GM20000 (cell line): ENCODE measurements at regions not wholly inside any gene's neighbourhood (a gene's known extent, or its start where the extent isn't known, plus 50 kb on each side); places are given as distances from the start of the nearest gene placed in this dataset.

ENCODE experiments used
- DNase-seq: peaks from one replicate; pipeline ENCODE4 v3.0.0; 2012; ENCODE audit warnings: low spot score
- TF ChIP-seq, protein P1 (sequence below): IDR thresholded peaks from 2 replicates; pipeline ENCODE4 v1.5.1; 2012; ENCODE audit warnings: mild to moderate bottlenecking, control low read depth; ENCODE audit errors: extremely low read depth, missing control alignments

DNA sequence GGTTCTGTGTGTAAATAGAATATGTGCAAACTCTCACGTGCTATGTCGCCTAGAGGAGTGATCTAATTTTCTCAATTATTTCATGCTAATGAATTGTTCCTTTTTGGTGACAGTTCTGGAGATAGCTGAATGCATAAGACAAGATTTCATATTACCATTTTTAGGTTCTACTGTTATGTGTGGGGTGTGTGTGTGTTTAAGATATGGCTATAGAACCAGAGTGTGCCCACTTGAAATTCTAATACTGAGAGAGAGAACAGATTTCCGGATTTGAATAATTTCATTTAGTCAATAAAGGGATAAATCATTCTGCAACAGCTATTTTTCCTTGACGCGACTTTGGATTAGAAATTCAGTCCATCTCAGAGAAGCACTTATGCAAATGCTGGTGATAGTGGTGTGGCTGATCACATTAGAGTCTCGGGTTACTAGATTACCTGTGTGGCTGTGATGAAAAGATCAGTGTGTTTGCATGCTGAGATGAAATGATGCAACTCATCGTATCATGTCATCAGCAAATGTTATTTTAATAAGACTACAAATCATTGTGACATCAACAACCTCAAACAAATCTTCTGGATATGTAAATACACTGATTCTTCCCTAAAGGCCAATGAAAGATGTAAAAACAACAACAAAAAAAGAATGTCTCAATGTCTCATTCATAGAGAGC, 415.9 kb downstream of the EPHA4 start:
- DNase-seq = no peak
- TF ChIP-seq, protein P1, sequence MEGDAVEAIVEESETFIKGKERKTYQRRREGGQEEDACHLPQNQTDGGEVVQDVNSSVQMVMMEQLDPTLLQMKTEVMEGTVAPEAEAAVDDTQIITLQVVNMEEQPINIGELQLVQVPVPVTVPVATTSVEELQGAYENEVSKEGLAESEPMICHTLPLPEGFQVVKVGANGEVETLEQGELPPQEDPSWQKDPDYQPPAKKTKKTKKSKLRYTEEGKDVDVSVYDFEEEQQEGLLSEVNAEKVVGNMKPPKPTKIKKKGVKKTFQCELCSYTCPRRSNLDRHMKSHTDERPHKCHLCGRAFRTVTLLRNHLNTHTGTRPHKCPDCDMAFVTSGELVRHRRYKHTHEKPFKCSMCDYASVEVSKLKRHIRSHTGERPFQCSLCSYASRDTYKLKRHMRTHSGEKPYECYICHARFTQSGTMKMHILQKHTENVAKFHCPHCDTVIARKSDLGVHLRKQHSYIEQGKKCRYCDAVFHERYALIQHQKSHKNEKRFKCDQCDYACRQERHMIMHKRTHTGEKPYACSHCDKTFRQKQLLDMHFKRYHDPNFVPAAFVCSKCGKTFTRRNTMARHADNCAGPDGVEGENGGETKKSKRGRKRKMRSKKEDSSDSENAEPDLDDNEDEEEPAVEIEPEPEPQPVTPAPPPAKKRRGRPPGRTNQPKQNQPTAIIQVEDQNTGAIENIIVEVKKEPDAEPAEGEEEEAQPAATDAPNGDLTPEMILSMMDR = no peak

DNA sequence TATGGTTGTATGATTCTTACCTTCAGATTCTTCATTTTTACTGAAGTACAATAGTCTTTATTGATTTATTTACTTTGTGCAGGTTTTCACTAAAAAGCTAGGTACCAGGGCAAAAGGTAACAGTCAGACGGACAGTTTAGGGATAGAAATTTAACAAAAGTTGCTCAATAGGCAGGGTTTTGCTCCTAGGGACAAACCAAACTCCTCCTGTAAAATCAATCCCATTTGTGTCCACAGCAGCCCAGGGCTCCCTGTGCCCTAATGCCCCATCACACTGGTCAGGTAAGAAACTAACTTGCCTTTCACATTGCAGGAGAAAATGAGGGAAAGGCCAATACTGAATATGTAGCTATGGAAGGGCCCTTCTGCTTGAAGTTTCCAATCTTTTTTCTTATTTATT, 410.9 kb downstream of the EPHA4 start:
- DNase-seq = no peak
- TF ChIP-seq, protein P1 = no peak

DNA sequence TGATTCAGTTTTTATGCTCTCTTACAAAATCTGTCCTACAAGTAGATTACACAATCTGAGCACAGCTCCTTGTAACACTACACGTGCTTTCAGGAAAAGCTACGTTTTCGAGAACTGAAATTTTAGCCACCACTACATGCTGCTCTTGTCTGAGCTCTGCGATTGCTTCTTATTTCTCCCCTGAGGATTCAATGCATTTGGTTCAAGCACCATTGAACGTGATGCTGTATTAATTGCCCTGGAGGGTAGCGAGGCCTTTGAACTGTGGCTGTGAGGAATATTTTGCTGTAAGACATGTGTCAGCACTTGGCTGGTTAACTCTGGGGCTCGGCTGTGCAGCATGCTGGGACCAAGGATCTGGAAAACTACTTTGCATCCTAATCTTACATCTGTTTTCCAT, 405.8 kb downstream of the EPHA4 start:
- TF ChIP-seq, protein P1 = no peak
- no peak for DNase-seq

DNA sequence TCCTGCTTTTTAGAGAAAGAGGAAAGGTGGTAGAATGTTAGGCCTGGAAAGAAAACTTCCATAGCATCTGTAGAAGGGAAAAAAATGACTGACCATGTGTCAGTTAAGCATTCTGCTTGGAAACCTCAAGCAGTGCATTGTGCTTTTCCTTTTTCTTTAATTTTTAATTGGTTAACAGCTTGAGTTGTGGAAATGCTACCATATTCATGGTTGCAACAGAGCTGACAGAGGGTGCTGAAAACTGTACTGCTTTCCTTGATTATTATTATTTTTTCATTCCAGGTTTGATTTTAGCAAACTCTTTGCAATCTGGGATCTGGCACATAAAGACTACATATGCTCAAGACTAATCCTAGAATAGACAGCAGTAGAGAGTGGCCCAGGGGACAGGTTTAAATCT, 404.5 kb downstream of the EPHA4 start:
- DNase-seq = no peak
- TF ChIP-seq, protein P1 = no peak

DNA sequence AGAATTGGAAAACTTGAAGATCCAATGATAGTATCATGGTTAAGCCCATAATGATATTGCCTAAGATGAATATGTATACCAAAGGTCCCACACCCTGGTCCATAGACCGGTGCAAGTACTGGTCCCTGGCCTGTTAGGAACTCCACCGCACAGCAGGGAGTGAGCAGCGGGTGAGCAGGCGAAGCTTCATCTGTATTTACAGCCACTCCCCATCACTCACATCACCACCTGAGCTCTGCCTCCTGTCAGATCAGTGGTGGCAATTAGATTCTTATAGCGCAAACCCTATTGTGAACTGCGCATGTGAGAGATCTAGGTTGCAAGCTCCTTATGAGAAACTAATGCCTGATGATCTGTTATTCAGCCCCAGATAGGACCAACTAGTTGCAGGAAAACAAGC, 402.4 kb downstream of the EPHA4 start:
- TF ChIP-seq, protein P1 = no peak
- no peak for DNase-seq

DNA sequence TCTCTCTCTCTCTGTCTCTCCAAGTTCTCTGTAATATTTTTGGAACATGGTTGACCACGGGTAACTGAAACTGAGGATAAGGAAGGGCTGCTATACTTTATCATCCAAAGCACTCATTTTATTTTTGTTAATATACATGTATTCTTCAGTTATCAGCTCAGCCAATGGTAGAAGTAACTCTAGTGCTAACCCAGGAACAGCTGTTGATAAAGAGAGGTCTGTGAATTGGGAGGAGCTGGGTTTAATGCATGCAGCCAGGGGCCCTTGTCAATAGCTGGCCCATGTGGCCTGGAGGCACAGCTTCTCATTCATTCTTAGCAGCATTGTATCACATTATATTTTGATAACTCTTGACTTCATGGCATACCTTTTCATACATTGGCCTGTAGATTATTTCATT, 401.6 kb downstream of the EPHA4 start:
- TF ChIP-seq, protein P1 = no peak
- no peak for DNase-seq

DNA sequence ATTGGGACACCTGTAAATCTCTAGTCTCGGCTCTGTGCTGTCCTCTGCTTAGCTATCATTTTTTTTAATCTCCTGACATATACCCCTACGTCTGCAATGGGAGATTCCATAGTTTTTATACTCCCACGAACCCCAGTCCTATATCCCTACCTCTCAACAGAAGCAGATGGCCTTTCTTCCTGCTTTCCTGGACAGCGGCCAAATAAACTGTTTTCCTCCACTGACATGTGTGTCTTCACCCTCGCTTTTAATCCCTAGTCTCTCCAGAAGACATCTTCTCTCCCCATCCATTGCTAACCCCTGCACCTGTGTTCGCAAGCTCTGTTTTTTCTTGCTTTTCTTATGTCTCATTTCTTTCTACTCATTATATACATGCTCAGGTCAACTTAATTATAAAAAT, 395.4 kb downstream of the EPHA4 start:
- no peak for DNase-seq
- TF ChIP-seq, protein P1 = no peak
